Activated CD4-positive, alpha-beta T cell treated with anti-CD3 and anti-CD28 coated beads for 4 hours (primary cell): ENCODE measurements at regions not wholly inside any gene's neighbourhood (a gene's known extent, or its start where the extent isn't known, plus 50 kb on each side); places are given as distances from the start of the nearest gene placed in this dataset.
"Not testable (repeated sequence)": the region's sequence is repeated elsewhere in the genome, so short reads cannot be mapped to it uniquely, and the experiment has no call there.

Experiments
- DNase-seq, 2 donors: peaks; one replicate each; pipeline ENCODE4 v3.0.0-alpha.2; 2020

GRCh38 chr1:147061880-147062279, 110.4 kb downstream of the PRKAB2 start:
- DNase-seq, result not testable (repeated sequence)

GRCh38 chr1:147053269-147053668, 115.1 kb downstream of the NBPF12 start:
- DNase-seq, result no peak

- DNase-seq, result no peak
Observed at GRCh38 chr1:147052677-147053076, 114.6 kb downstream of the NBPF12 start.

GRCh38 chr1:147052143-147052542, 114.0 kb downstream of the NBPF12 start:
- DNase-seq, result no peak

- no peak for DNase-seq
Observed at GRCh38 chr1:147051136-147051535, 113.0 kb downstream of the NBPF12 start.

GRCh38 chr1:147050654-147051053, 112.5 kb downstream of the NBPF12 start:
- no peak for DNase-seq

GRCh38 chr1:147046863-147047394, 108.8 kb downstream of the NBPF12 start:
- not testable (repeated sequence) for DNase-seq

- no peak for DNase-seq
Observed at GRCh38 chr1:147046189-147046862, 108.2 kb downstream of the NBPF12 start.
